ENCODE measurements at regions not wholly inside any gene's neighbourhood (a gene's known extent, or its start where the extent isn't known, plus 50 kb on each side); places are given as distances from the start of the nearest gene placed in this dataset.
A peak's percentile ranks its signal among the peaks of the same experiment; 100 is the strongest.

GRCh38 chr16:35510701-35511100 is 2051.3 kb downstream of the TP53TG3F start:
- H3K79me2 ChIP-seq (ENCODE audit: control insufficient read depth, insufficient read depth, low read length), result no peaks in the 10 kb centered on the region
- H2AFZ ChIP-seq (ENCODE audit: control insufficient read depth, low read length), result no peak overlapping the region
- no peaks in the 10 kb centered on the region for H3K27me3 ChIP-seq (ENCODE audit: control insufficient read depth, extremely low read depth, insufficient read depth, low read length)
- H3K4me1 ChIP-seq (ENCODE audit: control insufficient read depth, extremely low read depth, insufficient read depth, low read length), result no peaks in the 10 kb centered on the region
- peaks cover 2% of the 10 kb centered on the region for H3K9me3 ChIP-seq (ENCODE audit: control insufficient read depth, low read depth, low read length)
- H4K20me1 ChIP-seq (ENCODE audit: control insufficient read depth, extremely low read depth, insufficient read depth, low read length), result no peaks in the 10 kb centered on the region
- H3K9me1 ChIP-seq (ENCODE audit: control insufficient read depth, extremely low read depth, insufficient read depth, low read length), result no peaks in the 10 kb centered on the region
- DNase-seq (ENCODE audit: low read depth, low spot score) (peak; percentile 5), FAIRE-seq (no peak)
- no peak overlapping the region for H3K4me2 ChIP-seq (ENCODE audit: control insufficient read depth, extremely low read depth, insufficient read depth, low read depth, low read length)
- TF ChIP-seq CTCF (optimal IDR thresholded peaks at IDR 0.05 in 1 of 3, IDR thresholded peaks at IDR 0.05 in 1 of 3, conservative IDR thresholded peaks at IDR 0.05 in 1 of 3; ENCODE audit: extremely low read depth in 1 of 3, insufficient read depth in 2 of 3, low read length in 3 of 3) (no peak), EZH2 (IDR thresholded peaks at IDR 0.05; ENCODE audit: low read length) (no peak)
- H3K36me3 ChIP-seq (ENCODE audit: control insufficient read depth in 2 of 2, extremely low read depth in 1 of 2, insufficient read depth in 2 of 2, low read length in 2 of 2), result no peaks in the 10 kb centered on the region
- H3K4me3 ChIP-seq (ENCODE audit: control insufficient read depth in 2 of 3, extremely low read depth in 1 of 3, insufficient read depth in 2 of 3, low read depth in 1 of 3, low read length in 3 of 3), result no peak overlapping the region
- dilution Hi-C loops (cut with MboI; ENCODE audit: extremely low pct_ligation_motif_present, low sequenced_read_pairs), result no loop called here
- H3K27ac ChIP-seq (ENCODE audit: control insufficient read depth, insufficient read depth, low read length), result no peak overlapping the region
- no peak overlapping the region for H3K9ac ChIP-seq (ENCODE audit: control insufficient read depth, extremely low read depth, insufficient read depth, low read length)

DNA sequence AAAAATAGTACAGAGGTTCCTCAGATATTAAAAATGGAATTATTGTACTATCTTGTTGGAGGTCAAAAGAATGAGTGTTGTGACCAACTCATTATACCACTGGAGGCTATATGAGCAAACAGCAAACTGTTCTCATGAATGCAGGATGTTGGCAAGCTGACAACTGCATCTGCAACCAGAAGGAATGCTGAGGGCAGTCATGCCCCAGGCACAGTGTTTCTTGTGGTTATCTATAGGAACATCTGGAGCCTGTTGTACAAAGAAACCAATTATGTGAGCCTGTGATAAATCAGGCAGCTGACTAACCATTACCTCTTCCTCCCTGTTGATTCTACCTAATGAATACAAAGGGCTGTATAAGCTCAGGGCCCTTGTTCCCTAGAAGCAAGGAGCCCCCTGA is 2057.1 kb downstream of the TP53TG3F start:
- peaks cover 15% of the 10 kb centered on the region for H3K9me3 ChIP-seq (ENCODE audit: control insufficient read depth, low read depth, low read length)
- no peak overlapping the region for H3K4me2 ChIP-seq (ENCODE audit: control insufficient read depth, extremely low read depth, insufficient read depth, low read depth, low read length)
- H3K27ac ChIP-seq (ENCODE audit: control insufficient read depth, insufficient read depth, low read length), result peak overlapping the region; percentile 41
- H3K9me1 ChIP-seq (ENCODE audit: control insufficient read depth, extremely low read depth, insufficient read depth, low read length), result no peaks in the 10 kb centered on the region
- DNase-seq (ENCODE audit: low read depth, low spot score) (peak; percentile 64), FAIRE-seq (no peak)
- H4K20me1 ChIP-seq (ENCODE audit: control insufficient read depth, extremely low read depth, insufficient read depth, low read length), result no peaks in the 10 kb centered on the region
- no peaks in the 10 kb centered on the region for H3K36me3 ChIP-seq (ENCODE audit: control insufficient read depth in 2 of 2, extremely low read depth in 1 of 2, insufficient read depth in 2 of 2, low read length in 2 of 2)
- dilution Hi-C loops (cut with MboI; ENCODE audit: extremely low pct_ligation_motif_present, low sequenced_read_pairs), result no loop called here
- H3K9ac ChIP-seq (ENCODE audit: control insufficient read depth, extremely low read depth, insufficient read depth, low read length), result no peak overlapping the region
- TF ChIP-seq EZH2 (IDR thresholded peaks at IDR 0.05; ENCODE audit: low read length), result no peak
- no peak for TF ChIP-seq CTCF (optimal IDR thresholded peaks at IDR 0.05 in 1 of 3, IDR thresholded peaks at IDR 0.05 in 1 of 3, conservative IDR thresholded peaks at IDR 0.05 in 1 of 3; ENCODE audit: extremely low read depth in 1 of 3, insufficient read depth in 2 of 3, low read length in 3 of 3)
- H2AFZ ChIP-seq (ENCODE audit: control insufficient read depth, low read length), result no peak overlapping the region
- H3K79me2 ChIP-seq (ENCODE audit: control insufficient read depth, insufficient read depth, low read length), result no peaks in the 10 kb centered on the region
- no peaks in the 10 kb centered on the region for H3K27me3 ChIP-seq (ENCODE audit: control insufficient read depth, extremely low read depth, insufficient read depth, low read length)
- H3K4me1 ChIP-seq (ENCODE audit: control insufficient read depth, extremely low read depth, insufficient read depth, low read length), result no peaks in the 10 kb centered on the region
- H3K4me3 ChIP-seq (ENCODE audit: control insufficient read depth in 2 of 3, extremely low read depth in 1 of 3, insufficient read depth in 2 of 3, low read depth in 1 of 3, low read length in 3 of 3), result no peak overlapping the region

All from keratinocyte (primary cell).